Head of caudate nucleus (tissue), 42 donors: ENCODE measurements at regions not wholly inside any gene's neighbourhood (a gene's known extent, or its start where the extent isn't known, plus 50 kb on each side); places are given as distances from the start of the nearest gene placed in this dataset.

ENCODE experiments used
- DNase-seq, 42 donors: peaks; one replicate each; pipeline versions ENCODE4 v3.0.0 to v3.0.0-alpha.2; 2020 to 2021; ENCODE audit warnings: mixed read lengths in 7 of 42
- intact Hi-C: fragments of 100-400 bp; cut with DNase I; formaldehyde crosslinking; loops from one replicate; pipeline ENCODE4 v1.15.0; 2022

DNA sequence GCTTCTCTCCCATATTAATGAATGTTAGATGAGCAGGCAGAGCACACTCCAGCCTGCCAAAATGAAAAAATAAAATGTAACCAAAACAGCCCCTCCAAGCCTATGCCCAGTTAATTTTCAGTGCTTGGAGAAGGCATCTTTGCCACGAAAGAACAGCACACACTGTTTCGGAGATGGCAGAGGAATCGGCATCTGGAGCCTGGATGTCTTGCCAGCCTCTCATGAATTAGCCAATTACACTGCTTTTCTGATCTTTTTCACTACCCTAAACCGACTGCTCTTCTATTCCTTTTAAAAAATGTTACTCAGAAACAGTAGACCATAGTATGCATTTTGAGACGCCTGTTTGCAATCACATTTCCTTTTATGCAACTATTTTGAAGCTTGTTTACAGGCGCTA is 249.6 kb downstream of the TLE3 start:
- intact Hi-C loops, result no loop called here
- DNase-seq, result peak in 1 of 42 donors; percentile 15

DNA sequence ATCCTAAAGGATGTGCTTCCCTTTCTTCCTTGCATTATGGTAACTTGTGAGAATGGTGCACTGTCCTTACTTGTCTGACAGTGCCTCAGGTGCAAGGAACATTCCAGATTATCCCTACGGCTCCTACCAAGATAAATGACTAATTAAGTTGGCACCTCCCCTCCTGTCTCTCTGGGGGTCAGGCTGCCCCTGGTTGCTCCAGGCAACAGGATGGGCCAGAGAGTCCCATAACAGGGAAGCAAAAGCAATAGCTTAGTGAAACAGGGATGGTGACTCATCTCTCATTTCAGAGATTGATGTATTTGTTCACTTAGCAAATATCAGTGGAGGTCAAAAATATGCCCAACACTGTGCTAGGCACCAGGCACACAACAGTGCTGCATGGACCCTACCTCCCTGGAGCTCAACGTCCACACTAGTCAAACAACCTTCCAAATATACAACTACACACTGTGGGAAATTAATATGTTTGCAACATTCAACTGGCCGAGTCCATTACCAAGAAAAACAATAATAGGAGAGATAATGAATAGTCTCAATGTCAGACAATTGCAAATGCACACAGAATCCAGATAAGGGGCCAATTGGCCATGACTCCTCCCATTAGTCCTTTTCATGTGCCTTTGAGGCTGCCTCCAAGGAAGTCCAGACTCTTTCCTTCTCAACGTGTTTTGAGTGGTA is 249.0 kb downstream of the TLE3 start:
- intact Hi-C loops, result no loop called here
- DNase-seq, result no peak

DNA sequence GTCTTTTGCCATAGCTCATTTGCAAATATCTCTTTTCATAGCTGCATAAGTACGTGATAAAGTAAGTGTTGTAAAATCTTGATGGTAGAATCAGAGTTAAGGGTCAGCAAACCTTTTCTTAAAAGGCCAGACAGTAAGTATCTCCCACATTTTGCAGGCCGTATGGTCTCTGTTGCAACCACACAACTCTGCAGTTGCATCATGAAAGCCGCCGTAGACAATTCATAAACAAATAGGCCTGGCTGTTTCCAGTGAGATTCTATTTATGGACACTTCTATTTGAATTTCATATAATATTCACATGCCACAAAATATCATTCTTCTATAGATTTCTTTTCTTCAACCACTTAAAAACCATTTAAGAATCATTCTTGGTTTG is 248.5 kb downstream of the TLE3 start:
- intact Hi-C loops, result no loop called here
- no peak for DNase-seq

DNA sequence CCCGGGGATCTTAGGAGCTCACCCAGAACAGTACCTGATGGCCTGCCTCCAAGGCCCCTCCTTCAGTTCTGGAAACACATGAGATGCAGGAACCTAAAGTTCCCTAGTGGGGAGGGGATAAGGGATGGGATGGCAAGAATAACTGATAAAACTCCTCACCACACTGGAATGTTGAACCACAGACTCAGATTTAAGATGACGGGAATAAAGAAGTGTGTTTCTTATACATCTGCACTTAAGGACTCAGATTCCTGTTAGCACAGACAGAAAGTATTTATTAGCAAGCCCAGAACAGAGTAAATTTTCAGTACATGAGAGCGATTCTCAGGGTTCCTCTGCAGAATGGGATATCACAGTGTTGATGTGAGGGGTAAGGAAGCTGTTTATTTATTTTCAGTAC is 245.2 kb downstream of the TLE3 start:
- intact Hi-C loops, result no loop called here
- no peak for DNase-seq

DNA sequence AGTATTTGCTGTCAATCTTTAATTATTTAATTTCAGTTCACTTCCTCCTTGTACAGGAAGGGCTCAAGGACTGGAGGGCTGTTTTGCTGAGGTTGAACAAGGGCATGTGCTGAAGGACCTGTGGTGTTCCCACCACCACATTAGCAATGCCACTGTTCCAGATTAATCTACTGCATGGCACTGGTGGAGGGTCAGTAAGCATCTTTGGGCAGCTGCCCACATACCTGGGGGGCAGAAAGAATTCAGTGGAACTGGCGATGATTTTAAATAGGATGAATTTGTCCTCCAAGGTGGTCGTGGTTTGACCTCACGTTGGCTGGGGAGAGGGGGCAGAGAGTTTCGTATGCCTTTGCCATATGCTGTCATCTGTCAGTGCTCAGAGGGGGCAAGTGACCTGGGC is 244.8 kb downstream of the TLE3 start:
- no peak for DNase-seq
- intact Hi-C loops, result no loop called here

GRCh38 chr15:69853544-69853951 is 244.2 kb downstream of the TLE3 start:
- DNase-seq, result peak in 21 of 42 donors; percentile 2 to 82 (median 26)
- intact Hi-C loops, result no loop called here

- intact Hi-C loops, result no loop called here
- DNase-seq, result no peak
Observed at GRCh38 chr15:69854001-69854400, 243.7 kb downstream of the TLE3 start.

DNA sequence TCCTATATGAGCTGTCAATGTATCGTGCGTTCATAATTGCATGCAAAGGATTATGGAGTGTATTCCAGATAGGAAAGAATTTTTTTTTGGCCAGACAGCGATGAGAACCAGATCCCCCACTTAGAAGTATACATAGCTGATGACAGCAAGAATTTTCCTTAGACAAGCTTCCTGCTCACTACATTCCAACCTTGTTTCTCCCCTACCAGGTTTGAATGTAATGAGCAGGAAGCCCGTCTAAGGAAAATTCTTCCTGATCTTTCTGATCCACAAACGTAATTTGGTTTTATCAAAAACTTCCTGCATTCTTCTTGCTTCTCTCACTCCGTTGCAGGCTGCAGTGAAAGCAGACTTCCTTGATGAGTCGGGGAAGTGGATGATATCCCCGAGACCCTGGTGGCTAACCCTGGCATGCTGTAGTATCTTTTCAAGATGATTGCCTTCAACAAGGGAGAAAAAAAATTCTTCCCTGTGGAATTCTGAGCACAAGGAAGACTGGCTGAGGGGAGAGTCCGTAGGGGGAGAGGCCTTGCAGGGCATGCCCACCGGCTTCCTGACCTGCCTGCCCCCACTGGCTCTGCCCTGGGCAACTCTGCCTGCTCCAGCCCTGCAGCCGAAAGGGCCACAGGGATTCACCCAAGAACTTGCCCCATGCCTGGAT is 243.1 kb downstream of the TLE3 start:
- intact Hi-C loops, result no loop called here
- DNase-seq, result no peak

DNA sequence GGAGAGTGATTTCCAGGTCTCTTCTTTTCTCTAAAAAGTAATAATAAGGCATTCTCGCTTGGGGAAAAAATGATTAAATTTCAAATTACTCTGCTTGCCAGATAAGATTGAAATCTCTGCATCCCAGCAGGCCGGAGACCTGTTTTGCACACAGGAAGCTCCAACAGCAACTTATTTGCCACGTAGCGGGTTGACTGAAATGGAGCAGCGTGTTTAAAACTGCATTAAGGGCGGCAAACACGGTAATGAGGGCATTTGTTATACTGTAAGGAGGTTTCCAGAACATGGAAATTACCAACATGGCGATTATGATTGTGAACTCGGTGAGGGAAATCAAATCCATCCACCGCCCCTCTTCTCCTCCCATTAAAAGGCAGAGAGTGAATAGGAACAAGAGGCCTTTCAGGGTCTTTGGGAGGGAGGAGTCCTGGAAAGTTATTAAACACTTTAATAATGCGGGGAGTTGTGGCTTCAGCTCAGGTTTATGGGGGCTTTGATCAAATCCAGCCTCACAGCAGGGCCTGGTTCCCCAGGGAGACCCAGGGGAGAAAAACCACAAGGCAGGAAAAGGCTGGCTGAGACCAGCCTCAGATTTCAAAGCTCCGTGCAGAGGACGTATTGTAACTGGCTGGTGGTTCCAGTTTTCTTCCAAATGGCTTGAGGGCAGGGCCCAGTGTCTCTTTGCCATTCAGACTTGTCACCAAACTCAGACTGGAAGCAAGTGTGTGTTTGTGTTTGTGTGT is 242.3 kb downstream of the TLE3 start:
- intact Hi-C loops, result no loop called here
- DNase-seq, result no peak

- DNase-seq, result no peak
Observed at GRCh38 chr15:69857250-69857649, 240.5 kb downstream of the TLE3 start.

GRCh38 chr15:69857686-69858391 is 239.9 kb downstream of the TLE3 start:
- no peak for DNase-seq
- intact Hi-C loops, result no loop called here

More at GRCh38 chr15:69857250-69857649, 240.5 kb downstream of the TLE3 start:
- intact Hi-C loops, result no loop called here

DNA sequence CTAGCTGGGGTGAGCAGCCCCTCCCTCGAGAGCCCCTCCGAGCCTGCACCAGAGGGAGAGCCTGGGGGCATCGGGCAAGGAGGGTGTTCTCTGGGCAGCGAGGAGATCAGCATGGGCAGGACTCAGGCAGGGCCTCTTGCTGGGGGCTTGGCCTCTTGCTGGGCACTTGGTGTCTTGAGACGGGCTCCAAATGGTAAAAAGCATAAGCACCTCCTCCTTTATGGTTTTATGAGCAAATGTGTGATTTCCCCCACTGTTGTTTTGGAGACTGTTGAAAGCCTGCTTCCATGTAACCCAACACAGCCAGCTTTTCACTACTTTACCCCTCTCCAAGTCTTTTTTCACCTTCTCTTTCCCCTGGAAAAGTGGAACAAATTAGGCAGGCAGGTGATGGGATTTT is 239.3 kb downstream of the TLE3 start:
- no peak for DNase-seq
- intact Hi-C loops, result no loop called here

- intact Hi-C loops, result no loop called here
- no peak for DNase-seq
Observed at GRCh38 chr15:69859866-69860265, 237.9 kb downstream of the TLE3 start.

DNA sequence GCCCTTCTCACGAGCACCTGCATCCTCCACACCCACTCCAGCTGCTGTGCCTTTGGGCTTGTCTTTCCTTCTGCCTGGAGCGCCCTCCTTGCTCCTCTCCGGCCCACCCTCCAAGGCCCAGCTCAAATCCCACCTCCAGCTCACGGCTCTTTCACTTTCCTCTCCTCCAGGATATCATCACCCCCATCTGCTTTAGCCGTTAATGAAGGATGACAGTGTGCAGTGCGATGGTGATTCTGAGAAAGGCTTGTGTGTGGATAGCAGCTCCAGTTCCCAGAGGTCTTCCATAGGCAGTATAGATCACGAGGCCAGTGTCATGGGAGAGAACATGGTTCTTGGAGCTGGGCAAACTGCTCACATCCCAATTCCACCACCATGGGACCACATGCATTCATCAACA is 237.4 kb downstream of the TLE3 start:
- DNase-seq, result no peak
- intact Hi-C loops, result no loop called here

DNA sequence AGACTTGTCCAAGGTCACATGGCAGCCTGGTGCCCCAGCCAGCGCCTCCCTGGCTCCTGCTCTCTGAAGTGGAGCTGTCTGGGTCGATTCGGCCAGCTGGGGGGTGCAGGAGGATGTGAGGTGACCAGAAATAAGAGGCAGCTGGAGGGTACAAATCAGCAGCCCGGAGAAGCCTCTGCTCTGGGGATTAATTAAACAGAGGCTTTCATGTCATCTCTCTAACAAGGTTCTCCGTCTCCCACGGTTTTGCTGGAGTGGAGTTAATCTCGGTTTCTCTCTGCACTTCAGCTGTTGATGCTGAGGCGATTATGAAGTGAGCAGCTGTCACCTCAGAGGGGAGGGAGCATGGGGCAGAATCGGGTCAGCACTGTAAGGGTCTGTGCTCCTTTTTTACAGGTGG is 236.8 kb downstream of the TLE3 start:
- no peak for DNase-seq
- intact Hi-C loops, result no loop called here

GRCh38 chr15:69861331-69862171 is 236.2 kb downstream of the TLE3 start:
- DNase-seq, result no peak
- intact Hi-C loops, result no loop called here

DNA sequence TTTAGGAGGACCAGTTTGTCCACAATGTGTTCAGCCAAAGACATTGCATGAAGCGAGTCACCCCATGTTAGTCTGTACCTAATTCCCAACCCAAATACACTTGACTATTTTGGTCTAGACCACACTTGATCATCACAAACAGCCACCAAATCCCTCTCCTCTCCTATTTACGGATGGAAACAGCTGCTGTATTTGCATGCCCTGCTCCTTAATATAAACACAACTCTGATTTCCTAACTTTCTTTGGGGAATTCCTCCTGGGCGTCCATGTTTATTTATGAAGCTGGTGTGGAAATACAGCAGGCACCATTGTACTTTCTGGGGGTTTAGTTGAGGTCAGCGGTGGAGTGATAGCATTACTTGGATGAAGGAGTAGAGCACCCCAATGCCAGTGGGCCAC is 235.2 kb downstream of the TLE3 start:
- intact Hi-C loops, result no loop called here
- DNase-seq, result no peak

DNA sequence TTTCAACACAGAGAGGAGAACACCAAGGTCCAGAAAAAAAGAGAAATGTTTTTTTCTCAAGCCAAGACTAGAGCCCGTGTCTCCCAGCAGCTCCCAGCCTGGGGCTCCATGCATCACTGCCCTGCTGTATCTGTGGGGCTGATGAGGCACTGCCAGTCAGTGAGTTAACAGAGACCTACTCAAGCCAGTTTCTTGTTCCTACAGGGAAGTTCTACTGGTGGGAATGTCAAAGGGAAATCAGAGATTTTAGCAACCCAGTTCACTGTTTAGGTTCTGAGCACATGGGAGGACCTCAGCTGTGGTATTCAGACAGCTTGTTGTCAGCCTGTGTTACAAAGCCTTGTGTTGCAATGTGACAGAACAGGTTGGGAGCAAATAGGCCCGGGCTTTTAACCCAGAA is 234.3 kb downstream of the TLE3 start:
- no peak for DNase-seq
- intact Hi-C loops, result no loop called here

- DNase-seq, result no peak
- intact Hi-C loops, result no loop called here
Observed at GRCh38 chr15:69865369-69865768, 232.3 kb downstream of the TLE3 start.
